H9 (cell line): ENCODE measurements at regions not wholly inside any gene's neighbourhood (a gene's known extent, or its start where the extent isn't known, plus 50 kb on each side); places are given as distances from the start of the nearest gene placed in this dataset.

Experiments
- DNase-seq: peaks from one replicate; pipeline ENCODE4 v3.0.0-alpha.2; 2017
- H2AFZ ChIP-seq: one replicate; pipeline ENCODE4 v1.6.1; 2013; ENCODE audit warnings: mild to moderate bottlenecking, low read length, control low read depth, moderate library complexity
- H2AK5ac ChIP-seq: 2 replicates; pipeline ENCODE4 v1.6.1; 2013; ENCODE audit warnings: low read length, control low read depth, mixed read lengths; ENCODE audit not compliant: insufficient read length
- H2BK120ac ChIP-seq: one replicate; pipeline ENCODE4 v1.6.1; 2013; ENCODE audit warnings: low read depth, mild to moderate bottlenecking, low read length, control low read depth, inconsistent platforms; ENCODE audit not compliant: poor library complexity, severe bottlenecking
- H2BK12ac ChIP-seq: 2 replicates; pipeline ENCODE4 v1.6.1; 2013; ENCODE audit warnings: low read length, control low read depth, mixed read lengths, low read depth; ENCODE audit not compliant: insufficient read length
- H2BK15ac ChIP-seq: 2 replicates; pipeline ENCODE4 v1.6.1; 2013; ENCODE audit warnings: low read depth, low read length, control low read depth
- H2BK20ac ChIP-seq: one replicate; pipeline ENCODE4 v1.6.1; 2013; ENCODE audit warnings: low read depth, mild to moderate bottlenecking, low read length, control low read depth, inconsistent platforms; ENCODE audit not compliant: poor library complexity, severe bottlenecking
- H2BK5ac ChIP-seq: 2 replicates; pipeline ENCODE4 v1.6.1; 2013; ENCODE audit warnings: low read length, control low read depth, mixed read lengths; ENCODE audit not compliant: insufficient read length
- H3K14ac ChIP-seq: 2 replicates; pipeline ENCODE4 v1.6.1; 2013; ENCODE audit warnings: low read length, control low read depth; ENCODE audit not compliant: insufficient read depth
- H3K18ac ChIP-seq: 2 replicates; pipeline ENCODE4 v1.6.1; 2013; ENCODE audit warnings: low read depth, mild to moderate bottlenecking, mixed read lengths, low read length, control low read depth; ENCODE audit not compliant: insufficient read length
- H3K23ac ChIP-seq: 2 replicates; pipeline ENCODE4 v1.6.1; 2013; ENCODE audit warnings: low read length, control low read depth, mixed read lengths, low read depth; ENCODE audit not compliant: insufficient read length
- H3K23me2 ChIP-seq: 2 replicates; pipeline ENCODE4 v1.6.1; 2013; ENCODE audit warnings: low read depth, mild to moderate bottlenecking, mixed read lengths, low read length, control low read depth; ENCODE audit not compliant: insufficient read length, poor library complexity, severe bottlenecking
- H3K27ac ChIP-seq: 2 replicates; pipeline ENCODE4 v1.5.1; 2013; ENCODE audit warnings: low read length, control low read depth, mixed read lengths, low read depth; ENCODE audit not compliant: insufficient read length
- H3K27me3 ChIP-seq: 2 replicates; pipeline ENCODE4 v1.6.1; 2013; ENCODE audit warnings: low read length, control low read depth, inconsistent platforms; ENCODE audit not compliant: insufficient read depth
- H3K4ac ChIP-seq: 2 replicates; pipeline ENCODE4 v1.6.1; 2013; ENCODE audit warnings: low read depth, mild to moderate bottlenecking, control low read depth, inconsistent platforms, low read length, moderate library complexity
- H3K4me1 ChIP-seq: 2 replicates; pipeline ENCODE4 v1.6.1; 2013; ENCODE audit warnings: low read length, control low read depth, inconsistent platforms; ENCODE audit not compliant: insufficient read depth
- H3K4me2 ChIP-seq: 2 replicates; pipeline ENCODE4 v1.6.1; 2013; ENCODE audit warnings: low read length, control low read depth, mixed read lengths; ENCODE audit not compliant: insufficient read length, insufficient read depth
- H3K56ac ChIP-seq: 2 replicates; pipeline ENCODE4 v1.6.1; 2013; ENCODE audit warnings: low read depth, mild to moderate bottlenecking, mixed read lengths, low read length, control low read depth; ENCODE audit not compliant: insufficient read length
- H3K79me1 ChIP-seq: 2 replicates; pipeline ENCODE4 v1.6.1; 2013; ENCODE audit warnings: low read depth, mild to moderate bottlenecking, moderate library complexity, low read length, control low read depth, inconsistent platforms; ENCODE audit not compliant: insufficient read depth, poor library complexity, severe bottlenecking
- H3K79me2 ChIP-seq: 2 replicates; pipeline ENCODE4 v1.6.1; 2013; ENCODE audit warnings: low read length, control low read depth, inconsistent platforms; ENCODE audit not compliant: insufficient read depth
- H3K9ac ChIP-seq: 2 replicates; pipeline ENCODE4 v1.6.1; 2013; ENCODE audit warnings: low read length, control low read depth, mixed read lengths; ENCODE audit not compliant: insufficient read length; ENCODE audit errors: extremely low read depth
- H3K9me3 ChIP-seq: one replicate; pipeline ENCODE4 v1.6.1; 2013; ENCODE audit warnings: low read depth, low read length, inconsistent platforms; ENCODE audit not compliant: control insufficient read depth
- H3T11ph ChIP-seq: one replicate; pipeline ENCODE4 v1.6.1; 2013; ENCODE audit warnings: mild to moderate bottlenecking, low read length, control low read depth, inconsistent platforms
- H4K20me1 ChIP-seq: one replicate; pipeline ENCODE4 v1.6.1; 2013; ENCODE audit not compliant: control insufficient read depth, insufficient read length, insufficient read depth
- H4K5ac ChIP-seq: 2 replicates; pipeline ENCODE4 v1.6.1; 2013; ENCODE audit warnings: low read depth, mild to moderate bottlenecking, mixed read lengths, low read length, control low read depth; ENCODE audit not compliant: insufficient read length
- H4K8ac ChIP-seq: replicated peaks from 2 replicates; pipeline ENCODE4 v1.6.1; 2013; ENCODE audit warnings: low read length, control low read depth, mixed read lengths, low read depth; ENCODE audit not compliant: insufficient read length
- H4K91ac ChIP-seq: 2 replicates; pipeline ENCODE4 v1.6.1; 2013; ENCODE audit warnings: low read depth, mild to moderate bottlenecking, moderate library complexity, mixed read lengths, low read length, control low read depth; ENCODE audit not compliant: insufficient read length
- H3K27ac Mint-ChIP-seq, 3 experiments: 2 replicates in 2 of 3; 3 replicates in 1 of 3; pipeline ENCODE4 v1.8.0; 2020 to 2021; ENCODE audit warnings: mixed read lengths in 3 of 3, mild to moderate bottlenecking in 1 of 3, moderate library complexity in 1 of 3
- H3K27me3 Mint-ChIP-seq: 2 replicates; pipeline ENCODE4 v1.8.0; 2021; ENCODE audit warnings: low read depth, mild to moderate bottlenecking, moderate library complexity, mixed read lengths
- H3K36me3 Mint-ChIP-seq, 3 experiments: 2 replicates in 2 of 3; 3 replicates in 1 of 3; pipeline ENCODE4 v1.8.0; 2020 to 2021; ENCODE audit warnings: low read depth in 3 of 3, mixed read lengths in 3 of 3; ENCODE audit not compliant: insufficient read depth in 1 of 3
- H3K4me1 Mint-ChIP-seq, 2 experiments: 2 replicates each; pipeline ENCODE4 v1.8.0; 2020; ENCODE audit warnings: mixed read lengths in 2 of 2
- H3K4me3 Mint-ChIP-seq, 2 experiments: 2 replicates in 1 of 2; 3 replicates in 1 of 2; pipeline ENCODE4 v1.8.0; 2020 to 2021; ENCODE audit warnings: mild to moderate bottlenecking in 2 of 2, mixed read lengths in 2 of 2, moderate library complexity in 1 of 2
- H3K9me3 Mint-ChIP-seq, 2 experiments: 2 replicates in 1 of 2; 3 replicates in 1 of 2; pipeline ENCODE4 v1.8.0; 2020; ENCODE audit warnings: mild to moderate bottlenecking in 2 of 2, mixed read lengths in 2 of 2, moderate library complexity in 1 of 2
- WGBS: extraction: QIAGEN DNeasy Blood & Tissue Kit; methylation state at CpG from one replicate; pipeline ENCODE4 v1.1.7; 2013; ENCODE audit warnings: missing lambda C conversion rate, low lambda C conversion rate, mixed read lengths; ENCODE audit not compliant: insufficient read length; ENCODE audit errors: extremely low coverage; 5-methylcytosine and 5-hydroxymethylcytosine counted together
- TF ChIP-seq, protein P1 (sequence below): fragments of 200-600 bp; sonication (generic); conservative IDR thresholded peaks from 3 replicates; pipeline ENCODE4 v1.8.0; 2021; ENCODE audit warnings: antibody characterized with exemption, mild to moderate bottlenecking

DNA sequence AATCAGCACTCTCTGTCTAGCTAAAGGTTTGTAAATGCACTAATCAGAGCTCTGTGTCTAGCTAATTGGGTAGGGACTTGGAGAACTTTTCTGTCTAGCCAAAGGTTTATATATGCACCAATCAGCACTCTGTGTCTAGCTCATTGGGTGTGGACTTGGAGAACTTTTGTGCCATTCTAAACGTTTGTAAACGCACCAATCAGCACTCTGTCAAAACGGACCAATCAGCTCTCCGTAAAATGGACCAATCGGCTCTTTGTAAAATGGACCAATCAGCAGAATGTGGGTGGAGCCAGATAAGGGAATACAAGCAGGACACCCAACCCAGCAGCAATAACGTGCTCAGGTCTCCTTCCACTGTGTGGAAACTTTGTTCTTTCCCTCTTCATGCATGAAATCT, 298.6 kb upstream of the PTPRD start:
- Histone ChIP-seq H3K4me2 (no peak overlapping the region), H3K23me2 (no peaks in the 10 kb centered on the region), H2BK120ac (no peak overlapping the region), H3K27me3 (no peaks in the 10 kb centered on the region), H3T11ph (no peak overlapping the region), H2AK5ac (no peak overlapping the region), H3K14ac (no peak overlapping the region), H3K9me3 (no peaks in the 10 kb centered on the region), H3K27ac (no peak overlapping the region), H3K4ac (no peak overlapping the region), H3K23ac (no peak overlapping the region), H3K18ac (no peak overlapping the region), H2AFZ (no peak overlapping the region), H4K8ac (no peak overlapping the region), H2BK12ac (no peak overlapping the region), H4K91ac (no peak overlapping the region), H4K5ac (no peak overlapping the region), H3K79me2 (no peaks in the 10 kb centered on the region), H3K56ac (no peak overlapping the region), H3K79me1 (no peaks in the 10 kb centered on the region), H2BK20ac (no peak overlapping the region), H3K9ac (no peak overlapping the region), H2BK15ac (no peak overlapping the region), H3K4me1 (0 out of 2 replicates have a peak, but pooled peaks cover 2% of the 10 kb centered on the region), H2BK5ac (no peak overlapping the region), H4K20me1 (no peaks in the 10 kb centered on the region)
- Mint-ChIP-seq H3K36me3 (peaks cover 6 to 22% (median 8%) of the 10 kb centered on the region in 3 experiments; a peak in 5 of 7 replicates), H3K4me3 (no peak overlapping the region), H3K4me1 (peaks cover 12 to 13% of the 10 kb centered on the region in 2 experiments), H3K27ac (no peak overlapping the region), H3K9me3 (peaks cover 9 to 15% of the 10 kb centered on the region in 2 experiments), H3K27me3 (no peaks in the 10 kb centered on the region)
- no peak for DNase-seq
- no CpG with 5 or more reads among the region's 6 CpGs for WGBS
- TF ChIP-seq, protein P1, sequence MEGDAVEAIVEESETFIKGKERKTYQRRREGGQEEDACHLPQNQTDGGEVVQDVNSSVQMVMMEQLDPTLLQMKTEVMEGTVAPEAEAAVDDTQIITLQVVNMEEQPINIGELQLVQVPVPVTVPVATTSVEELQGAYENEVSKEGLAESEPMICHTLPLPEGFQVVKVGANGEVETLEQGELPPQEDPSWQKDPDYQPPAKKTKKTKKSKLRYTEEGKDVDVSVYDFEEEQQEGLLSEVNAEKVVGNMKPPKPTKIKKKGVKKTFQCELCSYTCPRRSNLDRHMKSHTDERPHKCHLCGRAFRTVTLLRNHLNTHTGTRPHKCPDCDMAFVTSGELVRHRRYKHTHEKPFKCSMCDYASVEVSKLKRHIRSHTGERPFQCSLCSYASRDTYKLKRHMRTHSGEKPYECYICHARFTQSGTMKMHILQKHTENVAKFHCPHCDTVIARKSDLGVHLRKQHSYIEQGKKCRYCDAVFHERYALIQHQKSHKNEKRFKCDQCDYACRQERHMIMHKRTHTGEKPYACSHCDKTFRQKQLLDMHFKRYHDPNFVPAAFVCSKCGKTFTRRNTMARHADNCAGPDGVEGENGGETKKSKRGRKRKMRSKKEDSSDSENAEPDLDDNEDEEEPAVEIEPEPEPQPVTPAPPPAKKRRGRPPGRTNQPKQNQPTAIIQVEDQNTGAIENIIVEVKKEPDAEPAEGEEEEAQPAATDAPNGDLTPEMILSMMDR = no peak
